ENCODE measurements at regions not wholly inside any gene's neighbourhood (a gene's known extent, or its start where the extent isn't known, plus 50 kb on each side); places are given as distances from the start of the nearest gene placed in this dataset.
"Not testable (repeated sequence)": the region's sequence is repeated elsewhere in the genome, so short reads cannot be mapped to it uniquely, and the experiment has no call there.

- H3K27ac Mint-ChIP-seq (ENCODE audit: unreplicated experiment) = no peak overlapping the region
- DNase-seq (ENCODE audit: low read depth, low spot score) = no peak
- peaks cover 4% of the 10 kb centered on the region for H3K4me1 Mint-ChIP-seq
- H3K9me3 Mint-ChIP-seq = no peaks in the 10 kb centered on the region
- peaks cover 12% of the 10 kb centered on the region for H3K27me3 Mint-ChIP-seq (ENCODE audit: low read depth)
- TF ChIP-seq, protein P1, sequence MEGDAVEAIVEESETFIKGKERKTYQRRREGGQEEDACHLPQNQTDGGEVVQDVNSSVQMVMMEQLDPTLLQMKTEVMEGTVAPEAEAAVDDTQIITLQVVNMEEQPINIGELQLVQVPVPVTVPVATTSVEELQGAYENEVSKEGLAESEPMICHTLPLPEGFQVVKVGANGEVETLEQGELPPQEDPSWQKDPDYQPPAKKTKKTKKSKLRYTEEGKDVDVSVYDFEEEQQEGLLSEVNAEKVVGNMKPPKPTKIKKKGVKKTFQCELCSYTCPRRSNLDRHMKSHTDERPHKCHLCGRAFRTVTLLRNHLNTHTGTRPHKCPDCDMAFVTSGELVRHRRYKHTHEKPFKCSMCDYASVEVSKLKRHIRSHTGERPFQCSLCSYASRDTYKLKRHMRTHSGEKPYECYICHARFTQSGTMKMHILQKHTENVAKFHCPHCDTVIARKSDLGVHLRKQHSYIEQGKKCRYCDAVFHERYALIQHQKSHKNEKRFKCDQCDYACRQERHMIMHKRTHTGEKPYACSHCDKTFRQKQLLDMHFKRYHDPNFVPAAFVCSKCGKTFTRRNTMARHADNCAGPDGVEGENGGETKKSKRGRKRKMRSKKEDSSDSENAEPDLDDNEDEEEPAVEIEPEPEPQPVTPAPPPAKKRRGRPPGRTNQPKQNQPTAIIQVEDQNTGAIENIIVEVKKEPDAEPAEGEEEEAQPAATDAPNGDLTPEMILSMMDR (conservative IDR thresholded peaks at IDR 0.05) = no peak
- no peak overlapping the region for H3K4me3 Mint-ChIP-seq
- no peaks in the 10 kb centered on the region for H3K36me3 Mint-ChIP-seq (ENCODE audit: low read depth)
Measured at GRCh38 chr10:118422241-118422640, 80.1 kb upstream of the FAM204A start.

DNA sequence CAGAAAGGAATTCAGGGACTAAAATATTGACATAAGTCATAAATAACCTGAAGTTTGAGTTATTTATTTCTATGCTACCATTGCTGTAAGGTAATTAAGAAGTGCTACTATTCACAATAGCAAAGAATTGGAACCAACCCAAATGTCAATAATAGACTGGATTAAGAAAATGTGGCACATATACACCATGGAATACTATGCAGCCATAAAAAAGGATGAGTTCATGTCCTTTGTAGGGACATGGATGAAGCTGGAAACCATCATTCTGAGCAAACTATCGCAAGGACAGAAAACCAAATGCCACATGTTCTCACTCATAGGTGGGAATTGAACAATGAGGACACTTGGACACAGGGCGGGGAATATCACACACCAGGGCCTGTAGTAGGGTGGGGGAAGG is 77.9 kb upstream of the FAM204A start:
- H3K4me1 Mint-ChIP-seq; H3K27ac Mint-ChIP-seq (ENCODE audit: unreplicated experiment); DNase-seq (ENCODE audit: low read depth, low spot score); H3K36me3 Mint-ChIP-seq (ENCODE audit: low read depth); H3K4me3 Mint-ChIP-seq; H3K9me3 Mint-ChIP-seq: not testable (repeated sequence)
- peaks cover 23% of the 10 kb centered on the region for H3K27me3 Mint-ChIP-seq (ENCODE audit: low read depth)

- H3K27ac Mint-ChIP-seq (ENCODE audit: unreplicated experiment) = no peak overlapping the region
- no peak overlapping the region for H3K4me3 Mint-ChIP-seq
- H3K27me3 Mint-ChIP-seq (ENCODE audit: low read depth) = peaks cover 13% of the 10 kb centered on the region
- no peaks in the 10 kb centered on the region for H3K36me3 Mint-ChIP-seq (ENCODE audit: low read depth)
- H3K4me1 Mint-ChIP-seq = peaks cover 13% of the 10 kb centered on the region
- no peak for DNase-seq (ENCODE audit: low read depth, low spot score)
- TF ChIP-seq, protein P1 (conservative IDR thresholded peaks at IDR 0.05) = no peak
- H3K9me3 Mint-ChIP-seq = no peaks in the 10 kb centered on the region
Measured at GRCh38 chr10:118412932-118413331, 70.8 kb upstream of the FAM204A start.

DNA sequence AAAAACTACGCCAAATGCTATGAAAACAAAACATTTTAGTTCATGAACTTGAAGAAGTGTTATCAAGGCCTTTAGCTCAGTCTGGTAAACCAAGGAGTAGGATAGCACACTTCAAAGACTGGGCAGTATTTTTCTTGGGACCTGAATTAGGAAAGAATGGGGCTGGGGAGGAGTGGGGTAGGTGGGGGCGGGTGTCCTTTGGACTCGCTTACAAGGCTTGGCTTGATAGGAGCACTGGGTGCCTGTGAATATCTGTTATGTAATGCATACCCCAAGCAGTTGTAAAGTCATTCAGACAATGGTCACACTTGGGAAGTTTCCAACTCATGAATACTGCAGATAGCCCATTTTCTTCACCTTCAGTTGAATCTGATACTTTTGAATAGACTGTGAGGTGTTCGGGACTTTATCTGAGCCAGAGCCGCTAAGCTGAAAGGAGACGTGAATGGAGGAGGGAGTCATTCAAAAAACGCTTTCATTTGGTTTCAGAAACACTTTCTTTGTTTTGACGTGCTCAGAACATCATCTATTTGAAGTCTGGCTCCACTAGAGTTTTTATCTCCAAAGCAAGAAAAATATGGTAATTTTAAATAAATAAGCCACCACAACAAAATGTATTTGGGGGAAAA is 70.1 kb upstream of the FAM204A start:
- no peaks in the 10 kb centered on the region for H3K36me3 Mint-ChIP-seq (ENCODE audit: low read depth)
- no peak overlapping the region for H3K4me3 Mint-ChIP-seq
- DNase-seq (ENCODE audit: low read depth, low spot score) = no peak
- no peak overlapping the region for H3K27ac Mint-ChIP-seq (ENCODE audit: unreplicated experiment)
- TF ChIP-seq, protein P1 (conservative IDR thresholded peaks at IDR 0.05) = no peak
- H3K9me3 Mint-ChIP-seq = no peaks in the 10 kb centered on the region
- H3K4me1 Mint-ChIP-seq = peaks cover 13% of the 10 kb centered on the region
- H3K27me3 Mint-ChIP-seq (ENCODE audit: low read depth) = peaks cover 11% of the 10 kb centered on the region

DNA sequence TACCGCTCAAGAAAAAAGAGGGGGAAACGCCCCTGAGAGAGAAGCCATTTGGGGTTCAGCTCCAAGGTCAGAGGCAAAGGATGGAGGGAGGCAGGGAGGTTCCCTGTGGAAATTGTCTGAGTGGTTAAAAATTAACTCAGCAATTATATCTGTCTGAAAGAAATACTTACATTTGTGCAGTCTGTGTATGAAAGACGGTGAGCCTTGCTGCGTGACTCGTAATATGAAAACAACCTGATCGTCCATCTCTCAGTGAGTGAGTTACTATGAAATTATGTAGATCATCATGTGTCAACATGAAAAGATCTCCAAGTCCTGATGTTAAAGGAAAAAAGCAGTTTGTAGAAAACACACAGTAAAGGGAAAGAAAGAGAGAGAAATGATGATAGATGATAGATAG is 67.2 kb upstream of the FAM204A start:
- Mint-ChIP-seq H3K9me3 (no peaks in the 10 kb centered on the region), H3K36me3 (ENCODE audit: low read depth) (no peaks in the 10 kb centered on the region), H3K27ac (ENCODE audit: unreplicated experiment) (no peak overlapping the region), H3K4me1 (peaks cover 13% of the 10 kb centered on the region), H3K27me3 (ENCODE audit: low read depth) (peaks cover 4% of the 10 kb centered on the region), H3K4me3 (no peak overlapping the region)
- no peak for DNase-seq (ENCODE audit: low read depth, low spot score)
- TF ChIP-seq, protein P1 (conservative IDR thresholded peaks at IDR 0.05) = no peak

DNA sequence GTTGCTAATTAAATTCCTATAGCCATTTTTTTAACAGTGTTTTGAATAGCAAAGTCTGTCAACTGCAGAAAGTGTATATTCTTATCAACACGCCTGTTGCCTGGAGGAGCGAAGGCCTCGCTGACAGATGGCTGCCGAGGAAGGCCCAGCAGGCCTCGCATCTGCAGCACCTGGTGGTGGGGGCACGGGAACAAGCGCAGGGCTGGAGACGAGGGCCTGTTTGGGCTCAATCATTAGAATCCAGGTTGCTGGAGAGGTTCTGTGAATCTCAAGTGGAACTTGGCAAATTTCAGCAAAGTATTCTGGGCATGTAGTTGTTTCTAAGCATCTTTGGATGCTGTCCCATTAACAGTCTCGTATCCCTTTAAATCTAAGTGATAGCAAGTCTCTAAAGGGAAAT is 66.1 kb upstream of the FAM204A start:
- TF ChIP-seq, protein P1 (conservative IDR thresholded peaks at IDR 0.05) = no peak
- Mint-ChIP-seq H3K27ac (ENCODE audit: unreplicated experiment) (no peak overlapping the region), H3K9me3 (no peaks in the 10 kb centered on the region), H3K36me3 (ENCODE audit: low read depth) (no peaks in the 10 kb centered on the region), H3K27me3 (ENCODE audit: low read depth) (peaks cover 8% of the 10 kb centered on the region), H3K4me3 (no peak overlapping the region), H3K4me1 (peaks cover 13% of the 10 kb centered on the region)
- DNase-seq (ENCODE audit: low read depth, low spot score) = no peak
